ENCODE measurements at regions not wholly inside any gene's neighbourhood (a gene's known extent, or its start where the extent isn't known, plus 50 kb on each side); places are given as distances from the start of the nearest gene placed in this dataset.

- DNase-seq (ENCODE audit: insufficient read length) = no peak
Measured at GRCh38 chr1:83112248-83112885, 886.6 kb downstream of the TTLL7 start.

GRCh38 chr1:83110156-83110555 lies 888.8 kb downstream of the TTLL7 start:
- TF ChIP-seq POLR2A (IDR thresholded peaks at IDR 0.05; ENCODE audit: low read depth, low read length) = no peak
- no peak for TF ChIP-seq POLR2AphosphoS5 (IDR thresholded peaks at IDR 0.05; ENCODE audit: low read depth, low read length)
- no peak for TF ChIP-seq TAF1 (IDR thresholded peaks at IDR 0.05; ENCODE audit: borderline replicate concordance, low read depth, low read length)
- no peak for DNase-seq (ENCODE audit: insufficient read length)
- peak; percentile 54 for FAIRE-seq

More at GRCh38 chr1:83112248-83112885, 886.6 kb downstream of the TTLL7 start:
- FAIRE-seq = no peak
- TF ChIP-seq TAF1 (IDR thresholded peaks at IDR 0.05; ENCODE audit: borderline replicate concordance, low read depth, low read length) = no peak
- TF ChIP-seq POLR2AphosphoS5 (IDR thresholded peaks at IDR 0.05; ENCODE audit: low read depth, low read length) = no peak
- no peak for TF ChIP-seq POLR2A (IDR thresholded peaks at IDR 0.05; ENCODE audit: low read depth, low read length)

- FAIRE-seq (no peak), DNase-seq (ENCODE audit: insufficient read length) (no peak)
- no peak for TF ChIP-seq POLR2AphosphoS5 (IDR thresholded peaks at IDR 0.05; ENCODE audit: low read depth, low read length)
Measured at GRCh38 chr1:83109692-83110091, 889.2 kb downstream of the TTLL7 start.

- TF ChIP-seq TAF1 (IDR thresholded peaks at IDR 0.05; ENCODE audit: borderline replicate concordance, low read depth, low read length) (no peak), POLR2A (IDR thresholded peaks at IDR 0.05; ENCODE audit: low read depth, low read length) (no peak), POLR2AphosphoS5 (IDR thresholded peaks at IDR 0.05; ENCODE audit: low read depth, low read length) (no peak)
- FAIRE-seq = no peak
- DNase-seq (ENCODE audit: insufficient read length) = no peak
Measured at GRCh38 chr1:83104558-83104957, 894.4 kb downstream of the TTLL7 start.

GRCh38 chr1:83103341-83103740 lies 895.6 kb downstream of the TTLL7 start:
- TF ChIP-seq POLR2AphosphoS5 (IDR thresholded peaks at IDR 0.05; ENCODE audit: low read depth, low read length) = no peak
- no peak for TF ChIP-seq POLR2A (IDR thresholded peaks at IDR 0.05; ENCODE audit: low read depth, low read length)
- TF ChIP-seq TAF1 (IDR thresholded peaks at IDR 0.05; ENCODE audit: borderline replicate concordance, low read depth, low read length) = no peak
- FAIRE-seq (no peak), DNase-seq (ENCODE audit: insufficient read length) (no peak)

GRCh38 chr1:83102630-83103071 lies 896.3 kb downstream of the TTLL7 start:
- FAIRE-seq (no peak), DNase-seq (ENCODE audit: insufficient read length) (no peak)
- TF ChIP-seq TAF1 (IDR thresholded peaks at IDR 0.05; ENCODE audit: borderline replicate concordance, low read depth, low read length) (no peak), POLR2AphosphoS5 (IDR thresholded peaks at IDR 0.05; ENCODE audit: low read depth, low read length) (no peak), POLR2A (IDR thresholded peaks at IDR 0.05; ENCODE audit: low read depth, low read length) (no peak)

- no peak for DNase-seq (ENCODE audit: insufficient read length)
- TF ChIP-seq POLR2AphosphoS5 (IDR thresholded peaks at IDR 0.05; ENCODE audit: low read depth, low read length) = no peak
Measured at GRCh38 chr1:83101406-83101805, 897.5 kb downstream of the TTLL7 start.

GRCh38 chr1:83100133-83100532 lies 898.8 kb downstream of the TTLL7 start:
- DNase-seq (ENCODE audit: insufficient read length) = no peak
- TF ChIP-seq TAF1 (IDR thresholded peaks at IDR 0.05; ENCODE audit: borderline replicate concordance, low read depth, low read length) = no peak
- no peak for TF ChIP-seq POLR2A (IDR thresholded peaks at IDR 0.05; ENCODE audit: low read depth, low read length)
- no peak for TF ChIP-seq POLR2AphosphoS5 (IDR thresholded peaks at IDR 0.05; ENCODE audit: low read depth, low read length)
- no peak for FAIRE-seq

More at GRCh38 chr1:83101406-83101805, 897.5 kb downstream of the TTLL7 start:
- no peak for FAIRE-seq

- TF ChIP-seq POLR2AphosphoS5 (IDR thresholded peaks at IDR 0.05; ENCODE audit: low read depth, low read length) = no peak
- TF ChIP-seq POLR2A (IDR thresholded peaks at IDR 0.05; ENCODE audit: low read depth, low read length) = no peak
- no peak for TF ChIP-seq TAF1 (IDR thresholded peaks at IDR 0.05; ENCODE audit: borderline replicate concordance, low read depth, low read length)
- FAIRE-seq (no peak), DNase-seq (ENCODE audit: insufficient read length) (no peak)
Measured at GRCh38 chr1:83098791-83099190, 900.1 kb downstream of the TTLL7 start.

GRCh38 chr1:83098131-83098530 lies 900.8 kb downstream of the TTLL7 start:
- FAIRE-seq (no peak), DNase-seq (ENCODE audit: insufficient read length) (no peak)
- no peak for TF ChIP-seq POLR2AphosphoS5 (IDR thresholded peaks at IDR 0.05; ENCODE audit: low read depth, low read length)
- no peak for TF ChIP-seq POLR2A (IDR thresholded peaks at IDR 0.05; ENCODE audit: low read depth, low read length)
- TF ChIP-seq TAF1 (IDR thresholded peaks at IDR 0.05; ENCODE audit: borderline replicate concordance, low read depth, low read length) = no peak

- TF ChIP-seq TAF1 (IDR thresholded peaks at IDR 0.05; ENCODE audit: borderline replicate concordance, low read depth, low read length) (no peak), POLR2AphosphoS5 (IDR thresholded peaks at IDR 0.05; ENCODE audit: low read depth, low read length) (no peak), POLR2A (IDR thresholded peaks at IDR 0.05; ENCODE audit: low read depth, low read length) (no peak)
- DNase-seq (ENCODE audit: insufficient read length) (no peak), FAIRE-seq (no peak)
Measured at GRCh38 chr1:83097715-83098114, 901.2 kb downstream of the TTLL7 start.

- FAIRE-seq (no peak), DNase-seq (ENCODE audit: insufficient read length) (no peak)
- no peak for TF ChIP-seq POLR2AphosphoS5 (IDR thresholded peaks at IDR 0.05; ENCODE audit: low read depth, low read length)
- no peak for TF ChIP-seq TAF1 (IDR thresholded peaks at IDR 0.05; ENCODE audit: borderline replicate concordance, low read depth, low read length)
- no peak for TF ChIP-seq POLR2A (IDR thresholded peaks at IDR 0.05; ENCODE audit: low read depth, low read length)
Measured at GRCh38 chr1:83095570-83095969, 903.4 kb downstream of the TTLL7 start.

- no peak for DNase-seq (ENCODE audit: insufficient read length)
- no peak for FAIRE-seq
- TF ChIP-seq TAF1 (IDR thresholded peaks at IDR 0.05; ENCODE audit: borderline replicate concordance, low read depth, low read length) (no peak), POLR2AphosphoS5 (IDR thresholded peaks at IDR 0.05; ENCODE audit: low read depth, low read length) (no peak), POLR2A (IDR thresholded peaks at IDR 0.05; ENCODE audit: low read depth, low read length) (no peak)
Measured at GRCh38 chr1:83090195-83090594, 908.7 kb downstream of the TTLL7 start.
